B cell (primary cell): ENCODE measurements at regions not wholly inside any gene's neighbourhood (a gene's known extent, or its start where the extent isn't known, plus 50 kb on each side); places are given as distances from the start of the nearest gene placed in this dataset.

Source experiments
- ATAC-seq: fragments of 200-7000 bp; cut with Tn5 transposase; one replicate; pipeline ENCODE4 v1.10.0; 2021; ENCODE audit warnings: low read depth, mild to moderate bottlenecking, moderate number of reproducible peaks, moderate library complexity
- CTCF ChIA-PET: fragments of 350-600 bp; sonication (Branson Sonifier 250); formaldehyde crosslinking; loops from one replicate; lab custom pipeline; 2021; ENCODE audit warnings: antibody characterized with exemption, inconsistent platforms; lab: Charles Lee
- POLR2A ChIA-PET: fragments of 350-600 bp; sonication (Branson Sonifier 250); formaldehyde crosslinking; loops from one replicate; lab custom pipeline; 2021; ENCODE audit warnings: antibody characterized with exemption; lab: Charles Lee
- DNase-seq: peaks from one replicate; pipeline ENCODE4 v3.0.0; 2013
- H2AFZ ChIP-seq: 2 replicates; pipeline ENCODE4 v1.6.1; 2012; ENCODE audit warnings: mild to moderate bottlenecking, low read depth, low read length; ENCODE audit not compliant: insufficient read depth, poor library complexity, severe bottlenecking
- H3K27ac ChIP-seq, 2 donors: 1 replicate in 1 of 2; 2 replicates in 1 of 2; pipeline ENCODE4 v1.5.1; 2012 to 2013; ENCODE audit warnings: low read length in 2 of 2, mild to moderate bottlenecking in 2 of 2, moderate library complexity in 1 of 2
- H3K27me3 ChIP-seq, 4 experiments: fragments of 200-600 bp in 1 of 4; sonication (generic) in 1 of 4; replicated peaks in 1 of 4; 1 replicate in 2 of 4; 2 replicates in 2 of 4; pipeline versions ENCODE4 v1.6.1 to v1.7.0; 2013 to 2016; ENCODE audit warnings: low read length in 3 of 4, mild to moderate bottlenecking in 2 of 4, mixed read lengths in 1 of 4, moderate library complexity in 1 of 4; ENCODE audit not compliant: insufficient read depth in 4 of 4, control insufficient read depth in 3 of 4; ENCODE audit errors: control extremely low read depth in 1 of 4
- H3K36me3 ChIP-seq, 2 experiments: replicated peaks in 1 of 2; 1 replicate in 1 of 2; 2 replicates in 1 of 2; pipeline versions ENCODE4 v1.6.1 to v1.7.1; 2013; ENCODE audit warnings: low read length in 1 of 2; ENCODE audit not compliant: insufficient read depth in 2 of 2, control insufficient read depth in 1 of 2; ENCODE audit errors: control extremely low read depth in 1 of 2, extremely low read depth in 1 of 2
- H3K4me1 ChIP-seq, 2 donors: fragments of 200-600 bp in 1 of 2; sonication (generic) in 1 of 2; 1 replicate in 1 of 2; 2 replicates in 1 of 2; pipeline versions ENCODE4 v1.5.1 to v1.6.1; 2013 to 2017; ENCODE audit warnings: low read length in 2 of 2; ENCODE audit not compliant: control insufficient read depth in 2 of 2, insufficient read depth in 2 of 2
- H3K4me2 ChIP-seq: replicated peaks from 2 replicates; pipeline ENCODE3; 2012; ENCODE audit warnings: mild to moderate bottlenecking, low read depth, low read length; ENCODE audit not compliant: poor library complexity, severe bottlenecking
- H3K4me3 ChIP-seq, 5 experiments: fragments of 200-600 bp in 1 of 5; sonication (generic) in 1 of 5; 1 replicate in 3 of 5; 2 replicates in 2 of 5; pipeline versions ENCODE4 v1.5.1 to v1.7.0; 2011 to 2016; ENCODE audit warnings: low read length in 4 of 5, mild to moderate bottlenecking in 4 of 5, low read depth in 2 of 5, control low read depth in 1 of 5, moderate library complexity in 1 of 5; ENCODE audit not compliant: insufficient read depth in 1 of 5; ENCODE audit errors: control extremely low read depth in 1 of 5, extremely low read depth in 1 of 5
- H3K79me2 ChIP-seq: fragments of 200-600 bp; sonication (generic); one replicate; pipeline ENCODE4 v1.6.0; 2016; ENCODE audit warnings: low read length; ENCODE audit not compliant: control insufficient read depth, insufficient read depth
- H3K9ac ChIP-seq: fragments of 200-600 bp; sonication (generic); 2 replicates; pipeline ENCODE4 v1.6.1; 2017; ENCODE audit warnings: mild to moderate bottlenecking, low read length, moderate library complexity
- H3K9me3 ChIP-seq, 3 donors: one replicate each; pipeline versions ENCODE4 v1.6.1 to v1.7.1; 2013; ENCODE audit warnings: low read length in 2 of 3; ENCODE audit not compliant: control insufficient read depth in 2 of 3, insufficient read depth in 1 of 3; ENCODE audit errors: control extremely low read depth in 1 of 3
- H4K20me1 ChIP-seq: 2 replicates; pipeline ENCODE4 v1.6.0; 2012; ENCODE audit warnings: mild to moderate bottlenecking, low read length; ENCODE audit not compliant: insufficient read depth, control insufficient read depth, poor library complexity, severe bottlenecking
- H3K27ac Mint-ChIP-seq: one replicate; pipeline ENCODE4 v1.8.0; 2021; ENCODE audit warnings: mixed read lengths
- H3K27me3 Mint-ChIP-seq: one replicate; pipeline ENCODE4 v1.8.0; 2021; ENCODE audit warnings: mixed read lengths
- H3K4me1 Mint-ChIP-seq: one replicate; pipeline ENCODE4 v1.8.0; 2021; ENCODE audit warnings: mixed read lengths
- H3K4me3 Mint-ChIP-seq: one replicate; pipeline ENCODE4 v1.8.0; 2021; ENCODE audit warnings: mixed read lengths
- H3K9me3 Mint-ChIP-seq: one replicate; pipeline ENCODE4 v1.8.0; 2022; ENCODE audit warnings: mixed read lengths; ENCODE audit not compliant: insufficient read depth
- EZH2 ChIP-seq: IDR thresholded peaks from 2 replicates; pipeline ENCODE4 v1.6.1; 2012; ENCODE audit warnings: borderline replicate concordance, low read depth, mild to moderate bottlenecking, moderate library complexity, low read length; ENCODE audit not compliant: insufficient read depth, poor library complexity, severe bottlenecking
- intact Hi-C: fragments of 100-400 bp; cut with micrococcal nuclease; formaldehyde crosslinking; loops from one replicate; pipeline ENCODE4 v1.10.0; 2022
- TF ChIP-seq, protein P1 (sequence below): fragments of 200-600 bp; IDR thresholded peaks from one replicate; pipeline ENCODE4 v1.8.0; 2022; ENCODE audit warnings: antibody characterized with exemption, mild to moderate bottlenecking

DNA sequence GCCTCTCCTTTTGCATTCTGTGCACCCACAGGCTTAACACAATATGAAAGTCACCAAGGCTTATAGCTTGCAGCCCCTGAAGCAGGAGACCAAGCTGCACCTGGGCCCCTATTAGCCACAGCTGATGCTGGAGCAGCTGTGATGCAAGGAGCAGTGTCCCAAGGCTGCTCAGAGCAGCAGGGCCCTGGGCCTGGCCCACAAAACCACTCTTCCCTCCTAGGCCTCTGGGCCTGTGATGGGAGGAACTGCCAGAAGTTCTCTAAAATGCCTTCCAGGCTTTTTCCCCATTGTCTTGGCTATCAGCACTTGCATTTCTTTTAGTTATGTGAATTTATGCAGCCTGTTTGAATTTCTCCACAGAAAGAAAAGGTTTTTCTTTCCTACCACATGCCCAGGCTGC is 89.5 kb upstream of the KCTD3 start:
- POLR2A ChIA-PET: no interaction called here
- TF ChIP-seq, protein P1, sequence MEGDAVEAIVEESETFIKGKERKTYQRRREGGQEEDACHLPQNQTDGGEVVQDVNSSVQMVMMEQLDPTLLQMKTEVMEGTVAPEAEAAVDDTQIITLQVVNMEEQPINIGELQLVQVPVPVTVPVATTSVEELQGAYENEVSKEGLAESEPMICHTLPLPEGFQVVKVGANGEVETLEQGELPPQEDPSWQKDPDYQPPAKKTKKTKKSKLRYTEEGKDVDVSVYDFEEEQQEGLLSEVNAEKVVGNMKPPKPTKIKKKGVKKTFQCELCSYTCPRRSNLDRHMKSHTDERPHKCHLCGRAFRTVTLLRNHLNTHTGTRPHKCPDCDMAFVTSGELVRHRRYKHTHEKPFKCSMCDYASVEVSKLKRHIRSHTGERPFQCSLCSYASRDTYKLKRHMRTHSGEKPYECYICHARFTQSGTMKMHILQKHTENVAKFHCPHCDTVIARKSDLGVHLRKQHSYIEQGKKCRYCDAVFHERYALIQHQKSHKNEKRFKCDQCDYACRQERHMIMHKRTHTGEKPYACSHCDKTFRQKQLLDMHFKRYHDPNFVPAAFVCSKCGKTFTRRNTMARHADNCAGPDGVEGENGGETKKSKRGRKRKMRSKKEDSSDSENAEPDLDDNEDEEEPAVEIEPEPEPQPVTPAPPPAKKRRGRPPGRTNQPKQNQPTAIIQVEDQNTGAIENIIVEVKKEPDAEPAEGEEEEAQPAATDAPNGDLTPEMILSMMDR: no peak
- TF ChIP-seq EZH2: no peak
- no peak overlapping the region for H3K9ac ChIP-seq
- no peak overlapping the region for H3K4me2 ChIP-seq
- no peaks in the 10 kb centered on the region for H3K36me3 ChIP-seq
- H3K4me1 Mint-ChIP-seq: no peaks in the 10 kb centered on the region
- DNase-seq (no peak), ATAC-seq (no peak)
- peaks cover 0 to 8% (median 4%) of the 10 kb centered on the region in 3 donors for H3K9me3 ChIP-seq
- no peak overlapping the region for H3K27ac Mint-ChIP-seq
- no peaks in the 10 kb centered on the region for H3K27me3 ChIP-seq
- intact Hi-C loops: no loop called here
- no peaks in the 10 kb centered on the region for H3K4me1 ChIP-seq
- H3K27ac ChIP-seq: no peak overlapping the region
- no peaks in the 10 kb centered on the region for H3K27me3 Mint-ChIP-seq
- H3K4me3 ChIP-seq: no peak overlapping the region
- CTCF ChIA-PET: no interaction called here
- H2AFZ ChIP-seq: no peak overlapping the region
- no peak overlapping the region for H3K4me3 Mint-ChIP-seq
- no peaks in the 10 kb centered on the region for H3K79me2 ChIP-seq
- no peaks in the 10 kb centered on the region for H4K20me1 ChIP-seq
- H3K9me3 Mint-ChIP-seq: no peaks in the 10 kb centered on the region

DNA sequence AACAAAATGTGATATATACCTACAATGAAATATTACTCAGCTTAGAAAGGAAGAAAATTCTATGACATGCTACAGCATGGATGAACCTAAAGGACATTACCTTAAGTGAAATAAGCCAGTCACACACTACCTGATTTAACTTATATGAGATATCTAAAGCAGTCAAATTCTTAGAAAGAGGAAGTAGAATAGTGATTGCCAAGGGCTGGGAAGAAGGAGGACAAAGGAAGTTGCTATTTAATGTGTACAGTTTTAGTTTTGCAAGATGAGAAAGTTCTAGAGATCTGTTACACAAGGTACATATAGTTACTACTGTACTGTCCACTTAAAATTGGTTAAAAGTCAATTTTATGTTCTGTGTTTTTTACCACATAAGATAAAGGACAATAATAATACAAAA is 87.5 kb upstream of the KCTD3 start:
- ChIA-PET POLR2A (no interaction called here), CTCF (no interaction called here)
- Histone ChIP-seq H3K27me3 (no peaks in the 10 kb centered on the region), H3K4me3 (no peak overlapping the region), H4K20me1 (no peaks in the 10 kb centered on the region), H3K9ac (no peak overlapping the region), H3K9me3 (peaks cover 0 to 8% (median 4%) of the 10 kb centered on the region in 3 donors), H3K79me2 (no peaks in the 10 kb centered on the region), H2AFZ (no peak overlapping the region), H3K4me1 (no peaks in the 10 kb centered on the region), H3K27ac (no peak overlapping the region), H3K36me3 (no peaks in the 10 kb centered on the region), H3K4me2 (no peak overlapping the region)
- ATAC-seq: no peak
- intact Hi-C loops: no loop called here
- TF ChIP-seq, protein P1: no peak
- TF ChIP-seq EZH2: no peak
- H3K9me3 Mint-ChIP-seq: no peaks in the 10 kb centered on the region
- H3K27ac Mint-ChIP-seq: no peak overlapping the region
- no peaks in the 10 kb centered on the region for H3K4me1 Mint-ChIP-seq
- no peak for DNase-seq
- no peaks in the 10 kb centered on the region for H3K27me3 Mint-ChIP-seq
- no peak overlapping the region for H3K4me3 Mint-ChIP-seq
